Naive B cell (primary cell): ENCODE measurements at regions not wholly inside any gene's neighbourhood (a gene's known extent, or its start where the extent isn't known, plus 50 kb on each side); places are given as distances from the start of the nearest gene placed in this dataset.

Experiments
- ATAC-seq, 2 donors: fragments of 150-1000 bp; cut with Tn5 transposase; 2 replicates each; pipeline ENCODE4 v1.10.0; 2021; ENCODE audit warnings: low read depth in 2 of 2, mild to moderate bottlenecking in 2 of 2, moderate library complexity in 2 of 2
- DNase-seq: peaks from one replicate; pipeline ENCODE4 v3.0.0; 2022
- H3K27ac Mint-ChIP-seq, 6 donors: one replicate each; pipeline ENCODE4 v1.8.0; 2020 to 2022; ENCODE audit warnings: mild to moderate bottlenecking in 6 of 6, mixed read lengths in 6 of 6, moderate library complexity in 5 of 6, inconsistent platforms in 2 of 6
- H3K27me3 Mint-ChIP-seq, 3 donors: one replicate each; pipeline ENCODE4 v1.8.0; 2021 to 2022; ENCODE audit warnings: mixed read lengths in 3 of 3, mild to moderate bottlenecking in 1 of 3
- H3K36me3 Mint-ChIP-seq, 2 donors: one replicate each; pipeline ENCODE4 v1.8.0; 2020 to 2022; ENCODE audit warnings: mixed read lengths in 2 of 2, inconsistent platforms in 1 of 2, mild to moderate bottlenecking in 1 of 2
- H3K4me1 Mint-ChIP-seq, 3 donors: one replicate each; pipeline ENCODE4 v1.8.0; 2020 to 2022; ENCODE audit warnings: mixed read lengths in 3 of 3, inconsistent platforms in 1 of 3, mild to moderate bottlenecking in 1 of 3, moderate library complexity in 1 of 3
- H3K4me3 Mint-ChIP-seq, 8 donors: one replicate each; pipeline ENCODE4 v1.8.0; 2020 to 2022; ENCODE audit warnings: mild to moderate bottlenecking in 8 of 8, mixed read lengths in 8 of 8, moderate library complexity in 8 of 8, inconsistent platforms in 2 of 8
- H3K9me3 Mint-ChIP-seq, 7 donors: one replicate each; pipeline ENCODE4 v1.8.0; 2020 to 2022; ENCODE audit warnings: mixed read lengths in 7 of 7, mild to moderate bottlenecking in 5 of 7, inconsistent platforms in 2 of 7, moderate library complexity in 1 of 7

GRCh38 chr15:47398132-47398531, 319.2 kb upstream of the SEMA6D start:
- Mint-ChIP-seq H3K9me3 (peaks cover 0 to 5% (median 0%) of the 10 kb centered on the region in 7 donors), H3K36me3 (no peaks in the 10 kb centered on the region), H3K27ac (no peak overlapping the region), H3K27me3 (peaks cover 0 to 7% (median 5%) of the 10 kb centered on the region in 3 donors), H3K4me1 (no peaks in the 10 kb centered on the region), H3K4me3 (no peak overlapping the region)
- DNase-seq (no peak), ATAC-seq (no peak)

GRCh38 chr15:47398594-47398993, 318.7 kb upstream of the SEMA6D start:
- no peaks in the 10 kb centered on the region for H3K4me1 Mint-ChIP-seq
- ATAC-seq (no peak), DNase-seq (no peak)
- no peaks in the 10 kb centered on the region for H3K36me3 Mint-ChIP-seq
- peaks cover 0 to 5% (median 0%) of the 10 kb centered on the region in 7 donors for H3K9me3 Mint-ChIP-seq
- no peak overlapping the region for H3K4me3 Mint-ChIP-seq
- H3K27me3 Mint-ChIP-seq = peaks cover 0 to 10% (median 7%) of the 10 kb centered on the region in 3 donors
- H3K27ac Mint-ChIP-seq = no peak overlapping the region

GRCh38 chr15:47399100-47399499, 318.2 kb upstream of the SEMA6D start:
- Mint-ChIP-seq H3K9me3 (peaks cover 0 to 5% (median 0%) of the 10 kb centered on the region in 7 donors), H3K27me3 (peaks cover 0 to 11% (median 7%) of the 10 kb centered on the region in 3 donors), H3K36me3 (no peaks in the 10 kb centered on the region), H3K4me1 (no peaks in the 10 kb centered on the region), H3K27ac (no peak overlapping the region), H3K4me3 (no peak overlapping the region)
- no peak for DNase-seq
- ATAC-seq = no peak

- H3K27ac Mint-ChIP-seq = no peak overlapping the region
- DNase-seq (no peak), ATAC-seq (no peak)
- peaks cover 0 to 8% (median 0%) of the 10 kb centered on the region in 7 donors for H3K9me3 Mint-ChIP-seq
- H3K4me1 Mint-ChIP-seq = no peaks in the 10 kb centered on the region
- no peak overlapping the region for H3K4me3 Mint-ChIP-seq
- no peaks in the 10 kb centered on the region for H3K36me3 Mint-ChIP-seq
- peaks cover 7 to 17% (median 8%) of the 10 kb centered on the region in 3 donors for H3K27me3 Mint-ChIP-seq
These were observed 316.7 kb upstream of the SEMA6D start for GRCh38 chr15:47400603-47401002.

- H3K4me1 Mint-ChIP-seq = no peaks in the 10 kb centered on the region
- no peak overlapping the region for H3K27ac Mint-ChIP-seq
- no peaks in the 10 kb centered on the region for H3K36me3 Mint-ChIP-seq
- H3K4me3 Mint-ChIP-seq = no peak overlapping the region
- ATAC-seq = no peak
- peaks cover 0 to 4% (median 0%) of the 10 kb centered on the region in 7 donors for H3K9me3 Mint-ChIP-seq
- peaks cover 7 to 17% (median 8%) of the 10 kb centered on the region in 3 donors for H3K27me3 Mint-ChIP-seq
- DNase-seq = no peak
These were observed 315.9 kb upstream of the SEMA6D start for GRCh38 chr15:47401427-47401826.

- ATAC-seq = no peak
- Mint-ChIP-seq H3K36me3 (no peaks in the 10 kb centered on the region), H3K9me3 (peaks cover 0 to 4% (median 0%) of the 10 kb centered on the region in 7 donors), H3K4me1 (no peaks in the 10 kb centered on the region), H3K4me3 (no peak overlapping the region), H3K27me3 (peaks cover 7 to 17% (median 8%) of the 10 kb centered on the region in 3 donors), H3K27ac (no peak overlapping the region)
- DNase-seq = no peak
These were observed 314.5 kb upstream of the SEMA6D start for GRCh38 chr15:47402829-47403228.

- H3K4me3 Mint-ChIP-seq = peak overlapping the region in 1 of 8 donors; percentile 47
- no peaks in the 10 kb centered on the region for H3K4me1 Mint-ChIP-seq
- peaks cover 0 to 4% (median 0%) of the 10 kb centered on the region in 7 donors for H3K9me3 Mint-ChIP-seq
- no peaks in the 10 kb centered on the region for H3K36me3 Mint-ChIP-seq
- ATAC-seq = no peak
- H3K27ac Mint-ChIP-seq = no peak overlapping the region
- no peak for DNase-seq
- peaks cover 7 to 17% (median 8%) of the 10 kb centered on the region in 3 donors for H3K27me3 Mint-ChIP-seq
These were observed 312.4 kb upstream of the SEMA6D start for GRCh38 chr15:47404877-47405276.

GRCh38 chr15:47405365-47406162, 311.7 kb upstream of the SEMA6D start:
- peak overlapping the region in 1 of 6 donors; percentile 2 for H3K27ac Mint-ChIP-seq
- DNase-seq = no peak
- no peaks in the 10 kb centered on the region for H3K36me3 Mint-ChIP-seq
- peaks cover 7 to 17% (median 8%) of the 10 kb centered on the region in 3 donors for H3K27me3 Mint-ChIP-seq
- H3K4me1 Mint-ChIP-seq = no peaks in the 10 kb centered on the region
- H3K4me3 Mint-ChIP-seq = no peak overlapping the region
- H3K9me3 Mint-ChIP-seq = peaks cover 0 to 4% (median 0%) of the 10 kb centered on the region in 7 donors
- ATAC-seq = no peak

GRCh38 chr15:47407692-47408091, 309.6 kb upstream of the SEMA6D start:
- no peak overlapping the region for H3K27ac Mint-ChIP-seq
- H3K4me3 Mint-ChIP-seq = no peak overlapping the region
- no peaks in the 10 kb centered on the region for H3K4me1 Mint-ChIP-seq

GRCh38 chr15:47409038-47409437, 308.3 kb upstream of the SEMA6D start:
- H3K4me3 Mint-ChIP-seq = no peak overlapping the region
- no peak overlapping the region for H3K27ac Mint-ChIP-seq
- no peaks in the 10 kb centered on the region for H3K4me1 Mint-ChIP-seq
- H3K9me3 Mint-ChIP-seq = peaks cover 0 to 9% (median 0%) of the 10 kb centered on the region in 7 donors
- H3K27me3 Mint-ChIP-seq = peaks cover 0 to 8% (median 6%) of the 10 kb centered on the region in 3 donors
- no peaks in the 10 kb centered on the region for H3K36me3 Mint-ChIP-seq
- DNase-seq (no peak), ATAC-seq (no peak)

More at GRCh38 chr15:47407692-47408091, 309.6 kb upstream of the SEMA6D start:
- ATAC-seq (no peak), DNase-seq (no peak)
- Mint-ChIP-seq H3K36me3 (no peaks in the 10 kb centered on the region), H3K27me3 (peaks cover 0 to 16% (median 8%) of the 10 kb centered on the region in 3 donors), H3K9me3 (peaks cover 0 to 8% (median 0%) of the 10 kb centered on the region in 7 donors)

- H3K9me3 Mint-ChIP-seq = peaks cover 0 to 9% (median 0%) of the 10 kb centered on the region in 7 donors
- no peaks in the 10 kb centered on the region for H3K36me3 Mint-ChIP-seq
- DNase-seq (no peak), ATAC-seq (no peak)
- H3K4me3 Mint-ChIP-seq = no peak overlapping the region
- H3K27me3 Mint-ChIP-seq = peaks cover 0 to 6% (median 5%) of the 10 kb centered on the region in 3 donors
- H3K4me1 Mint-ChIP-seq = no peaks in the 10 kb centered on the region
- no peak overlapping the region for H3K27ac Mint-ChIP-seq
These were observed 307.7 kb upstream of the SEMA6D start for GRCh38 chr15:47409600-47409999.

GRCh38 chr15:47410247-47410646, 307.1 kb upstream of the SEMA6D start:
- Mint-ChIP-seq H3K9me3 (peaks cover 0 to 5% (median 0%) of the 10 kb centered on the region in 7 donors), H3K27ac (no peak overlapping the region), H3K4me1 (no peaks in the 10 kb centered on the region), H3K27me3 (no peaks in the 10 kb centered on the region), H3K36me3 (no peaks in the 10 kb centered on the region), H3K4me3 (no peak overlapping the region)
- DNase-seq = no peak
- ATAC-seq = no peak

- DNase-seq (no peak), ATAC-seq (no peak)
- peaks cover 0 to 5% (median 0%) of the 10 kb centered on the region in 7 donors for H3K9me3 Mint-ChIP-seq
- no peak overlapping the region for H3K27ac Mint-ChIP-seq
- no peaks in the 10 kb centered on the region for H3K27me3 Mint-ChIP-seq
- H3K4me1 Mint-ChIP-seq = no peaks in the 10 kb centered on the region
- H3K4me3 Mint-ChIP-seq = no peak overlapping the region
- H3K36me3 Mint-ChIP-seq = no peaks in the 10 kb centered on the region
These were observed 305.6 kb upstream of the SEMA6D start for GRCh38 chr15:47411733-47412132.

- DNase-seq (no peak), ATAC-seq (no peak)
- Mint-ChIP-seq H3K4me3 (no peak overlapping the region), H3K36me3 (no peaks in the 10 kb centered on the region), H3K9me3 (peaks cover 0 to 5% (median 0%) of the 10 kb centered on the region in 7 donors), H3K27me3 (no peaks in the 10 kb centered on the region), H3K4me1 (no peaks in the 10 kb centered on the region), H3K27ac (no peak overlapping the region)
These were observed 305.2 kb upstream of the SEMA6D start for GRCh38 chr15:47412136-47412535.
